Effector memory CD4-positive, alpha-beta T cell (primary cell): ENCODE measurements at regions not wholly inside any gene's neighbourhood (a gene's known extent, or its start where the extent isn't known, plus 50 kb on each side); places are given as distances from the start of the nearest gene placed in this dataset.

ENCODE experiments used
- DNase-seq, 3 donors: peaks; one replicate each; pipeline ENCODE4 v3.0.0-alpha.2; 2020
- H3K27ac ChIP-seq: 2 replicates; pipeline ENCODE4 v1.7.0; 2013; ENCODE audit warnings: mild to moderate bottlenecking, low read length, moderate library complexity; ENCODE audit not compliant: insufficient read depth, poor library complexity, severe bottlenecking
- H3K27me3 ChIP-seq: replicated peaks from 2 replicates; pipeline ENCODE4 v1.7.0; 2013; ENCODE audit warnings: mild to moderate bottlenecking, low read length; ENCODE audit not compliant: insufficient read depth, control insufficient read depth, poor library complexity, severe bottlenecking
- H3K36me3 ChIP-seq: 2 replicates; pipeline ENCODE4 v1.7.0; 2013; ENCODE audit warnings: mild to moderate bottlenecking, low read length, moderate library complexity; ENCODE audit not compliant: control insufficient read depth, insufficient read depth
- H3K4me1 ChIP-seq: 2 replicates; pipeline ENCODE4 v1.7.0; 2013; ENCODE audit warnings: low read length, mild to moderate bottlenecking; ENCODE audit not compliant: control insufficient read depth, insufficient read depth, poor library complexity, severe bottlenecking
- H3K4me3 ChIP-seq: 2 replicates; pipeline ENCODE4 v1.7.0; 2013; ENCODE audit warnings: low read length, low read depth, mild to moderate bottlenecking; ENCODE audit not compliant: insufficient read depth, poor library complexity, severe bottlenecking
- H3K9me3 ChIP-seq: 2 replicates; pipeline ENCODE4 v1.7.0; 2013; ENCODE audit warnings: mild to moderate bottlenecking, low read length, moderate library complexity; ENCODE audit not compliant: control insufficient read depth

GRCh38 chr7:17722798-17723197, 217.5 kb downstream of the SNX13 start:
- Histone ChIP-seq H3K4me1 (no peaks in the 10 kb centered on the region), H3K4me3 (no peak overlapping the region), H3K36me3 (no peaks in the 10 kb centered on the region), H3K9me3 (no peaks in the 10 kb centered on the region), H3K27ac (no peak overlapping the region), H3K27me3 (no peaks in the 10 kb centered on the region)
- no peak for DNase-seq

DNA sequence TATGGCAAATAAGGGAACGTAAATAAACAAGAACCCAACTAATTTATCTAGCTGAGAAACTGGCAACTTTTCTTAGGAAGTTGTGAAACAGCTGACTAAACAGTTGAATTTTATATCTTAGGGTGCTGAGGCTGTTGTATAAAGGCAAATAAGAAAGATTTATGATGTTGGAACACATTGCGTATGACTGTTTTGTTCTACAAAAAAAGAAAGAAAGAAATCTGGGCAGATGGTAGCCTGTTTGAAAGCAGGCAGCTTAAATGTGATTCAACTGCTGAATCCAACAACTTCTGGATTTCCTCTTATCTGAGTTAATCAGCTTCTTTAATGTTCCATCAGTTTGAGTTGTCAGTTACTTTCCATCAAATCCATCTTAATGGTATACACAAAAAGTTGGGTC, 214.5 kb downstream of the SNX13 start:
- Histone ChIP-seq H3K27ac (no peak overlapping the region), H3K9me3 (no peaks in the 10 kb centered on the region)
- no peak for DNase-seq

GRCh38 chr7:17732083-17732482, 208.2 kb downstream of the SNX13 start:
- no peaks in the 10 kb centered on the region for H3K36me3 ChIP-seq
- no peaks in the 10 kb centered on the region for H3K4me1 ChIP-seq
- H3K27me3 ChIP-seq = no peaks in the 10 kb centered on the region

More for the DNA sequence above, 214.5 kb downstream of the SNX13 start:
- no peaks in the 10 kb centered on the region for H3K4me1 ChIP-seq
- H3K4me3 ChIP-seq = no peak overlapping the region
- no peaks in the 10 kb centered on the region for H3K36me3 ChIP-seq
- H3K27me3 ChIP-seq = no peaks in the 10 kb centered on the region

More at GRCh38 chr7:17732083-17732482, 208.2 kb downstream of the SNX13 start:
- H3K9me3 ChIP-seq = no peaks in the 10 kb centered on the region
- no peak overlapping the region for H3K4me3 ChIP-seq
- H3K27ac ChIP-seq = no peak overlapping the region
- DNase-seq = no peak
